ENCODE measurements at regions not wholly inside any gene's neighbourhood (a gene's known extent, or its start where the extent isn't known, plus 50 kb on each side); places are given as distances from the start of the nearest gene placed in this dataset.

GRCh38 chr6:85008296-85009009, 244.1 kb upstream of the TBX18 start:
- no peaks in the 10 kb centered on the region for H3K4me1 ChIP-seq
- DNase-seq = no peak
- intact Hi-C loops (cut with DNase I) = no loop called here
- no peaks in the 10 kb centered on the region for H3K36me3 ChIP-seq
- H3K9me3 ChIP-seq = no peaks in the 10 kb centered on the region
- no peak overlapping the region for H3K4me3 ChIP-seq
- TF ChIP-seq POLR2A (IDR thresholded peaks at IDR 0.05) (no peak), EP300 (IDR thresholded peaks at IDR 0.05) (no peak), POLR2AphosphoS5 (IDR thresholded peaks at IDR 0.05) (no peak), CTCF (IDR thresholded peaks at IDR 0.05) (no peak)
- H3K27me3 ChIP-seq = no peaks in the 10 kb centered on the region
- WGBS, 2 donors = 74 to 80% methylated on average over 6 of the region's 6 CpGs
- no peak overlapping the region for H3K27ac ChIP-seq

- H3K27me3 ChIP-seq = no peaks in the 10 kb centered on the region
- H3K27ac ChIP-seq = no peak overlapping the region
- no peaks in the 10 kb centered on the region for H3K36me3 ChIP-seq
- no peak for DNase-seq
- intact Hi-C loops (cut with DNase I) = no loop called here
- no peaks in the 10 kb centered on the region for H3K4me1 ChIP-seq
- H3K9me3 ChIP-seq = no peaks in the 10 kb centered on the region
- H3K4me3 ChIP-seq = no peak overlapping the region
- TF ChIP-seq CTCF (IDR thresholded peaks at IDR 0.05) = no peak
- no peak for TF ChIP-seq POLR2A (IDR thresholded peaks at IDR 0.05)
- no peak for TF ChIP-seq POLR2AphosphoS5 (IDR thresholded peaks at IDR 0.05)
- TF ChIP-seq EP300 (IDR thresholded peaks at IDR 0.05) = no peak
Observed at GRCh38 chr6:85006362-85006761, 242.0 kb upstream of the TBX18 start.

DNA sequence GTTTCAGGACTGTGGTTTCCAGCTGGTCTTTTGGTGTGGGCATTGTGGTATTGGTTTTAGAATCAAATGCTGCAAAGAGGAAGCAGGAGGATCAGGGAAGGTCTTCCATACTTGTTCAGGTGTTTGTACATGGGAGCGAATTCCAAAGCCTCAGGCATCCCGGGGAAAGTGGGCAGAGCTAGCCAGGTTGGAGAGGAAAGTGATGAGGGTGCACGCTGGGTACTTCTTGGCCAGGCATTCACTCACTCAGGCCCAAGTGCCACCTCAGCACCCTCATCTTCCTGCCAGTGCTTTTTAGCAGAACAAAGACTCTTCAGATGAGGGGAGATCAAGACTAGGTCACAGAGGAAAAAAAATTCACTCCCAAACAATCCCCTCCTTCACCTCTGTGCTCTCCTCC, 241.1 kb upstream of the TBX18 start:
- H3K4me1 ChIP-seq = no peaks in the 10 kb centered on the region
- intact Hi-C loops (cut with DNase I) = no loop called here
- no peak overlapping the region for H3K27ac ChIP-seq
- H3K4me3 ChIP-seq = no peak overlapping the region
- no peaks in the 10 kb centered on the region for H3K9me3 ChIP-seq
- no peaks in the 10 kb centered on the region for H3K27me3 ChIP-seq
- H3K36me3 ChIP-seq = no peaks in the 10 kb centered on the region
- no peak for DNase-seq
- 60 to 66% methylated on average over 3 of the region's 3 CpGs for WGBS, 2 donors
- TF ChIP-seq POLR2A (IDR thresholded peaks at IDR 0.05) (no peak), POLR2AphosphoS5 (IDR thresholded peaks at IDR 0.05) (no peak)

GRCh38 chr6:85004361-85004995, 240.1 kb upstream of the TBX18 start:
- DNase-seq = no peak
- no peak overlapping the region for H3K4me3 ChIP-seq
- no peaks in the 10 kb centered on the region for H3K36me3 ChIP-seq

More at GRCh38 chr6:85004361-85004995, 240.1 kb upstream of the TBX18 start:
- no peak for TF ChIP-seq EP300 (IDR thresholded peaks at IDR 0.05)
- TF ChIP-seq POLR2AphosphoS5 (IDR thresholded peaks at IDR 0.05) = no peak
- TF ChIP-seq POLR2A (IDR thresholded peaks at IDR 0.05) = no peak
- no peak for TF ChIP-seq CTCF (IDR thresholded peaks at IDR 0.05)
- WGBS, 2 donors = 71 to 77% methylated on average over 2 of the region's 2 CpGs
- H3K4me1 ChIP-seq = no peaks in the 10 kb centered on the region
- intact Hi-C loops (cut with DNase I) = no loop called here
- no peaks in the 10 kb centered on the region for H3K9me3 ChIP-seq
- no peak overlapping the region for H3K27ac ChIP-seq
- H3K27me3 ChIP-seq = no peaks in the 10 kb centered on the region

All from sigmoid colon (tissue), 6 donors.